Inflammatory macrophage (primary cell): ENCODE measurements at regions not wholly inside any gene's neighbourhood (a gene's known extent, or its start where the extent isn't known, plus 50 kb on each side); places are given as distances from the start of the nearest gene placed in this dataset.

Experiments
- DNase-seq, 2 donors: peaks; one replicate each; pipeline ENCODE4 v3.0.0-alpha.2; 2020 to 2022

DNA sequence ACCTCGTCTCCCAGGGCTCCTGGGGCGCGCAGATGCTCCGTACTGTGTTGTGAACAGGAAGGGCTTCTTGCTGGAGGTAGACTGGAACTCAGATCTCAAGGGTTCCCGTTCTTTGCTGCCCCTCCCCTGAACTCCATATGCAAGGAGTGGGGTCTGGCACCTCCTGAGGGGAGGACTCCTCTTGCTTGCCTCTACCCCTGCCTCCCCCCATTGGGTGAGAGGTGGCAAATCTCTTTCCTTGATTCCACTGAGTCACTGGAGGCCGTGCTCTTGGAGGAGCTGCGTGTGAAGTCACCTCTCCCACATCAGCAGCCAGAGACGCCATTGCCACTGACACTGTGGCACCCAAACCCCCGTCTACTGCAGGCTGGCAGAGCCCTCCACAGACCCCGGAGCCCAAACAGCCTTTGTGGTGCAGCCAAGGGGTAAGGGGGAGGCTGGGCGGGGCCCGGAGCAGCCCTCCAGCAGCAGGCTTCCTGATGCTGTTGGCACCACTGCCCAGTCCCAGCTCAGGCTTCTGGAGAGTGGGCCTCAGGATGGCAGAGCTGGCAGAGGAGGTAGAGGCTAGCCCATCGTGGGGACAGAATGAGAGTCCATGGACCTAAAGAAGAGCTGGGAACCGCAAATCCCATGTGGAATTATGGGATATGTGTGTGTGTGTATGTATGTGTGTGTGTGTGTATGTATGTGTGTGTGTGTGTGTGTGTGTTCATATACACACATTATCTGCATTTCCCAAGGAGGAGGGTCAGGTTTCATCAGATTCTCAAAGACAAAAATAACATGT, 104.9 kb upstream of the RUNX3 start:
- DNase-seq: no peak

DNA sequence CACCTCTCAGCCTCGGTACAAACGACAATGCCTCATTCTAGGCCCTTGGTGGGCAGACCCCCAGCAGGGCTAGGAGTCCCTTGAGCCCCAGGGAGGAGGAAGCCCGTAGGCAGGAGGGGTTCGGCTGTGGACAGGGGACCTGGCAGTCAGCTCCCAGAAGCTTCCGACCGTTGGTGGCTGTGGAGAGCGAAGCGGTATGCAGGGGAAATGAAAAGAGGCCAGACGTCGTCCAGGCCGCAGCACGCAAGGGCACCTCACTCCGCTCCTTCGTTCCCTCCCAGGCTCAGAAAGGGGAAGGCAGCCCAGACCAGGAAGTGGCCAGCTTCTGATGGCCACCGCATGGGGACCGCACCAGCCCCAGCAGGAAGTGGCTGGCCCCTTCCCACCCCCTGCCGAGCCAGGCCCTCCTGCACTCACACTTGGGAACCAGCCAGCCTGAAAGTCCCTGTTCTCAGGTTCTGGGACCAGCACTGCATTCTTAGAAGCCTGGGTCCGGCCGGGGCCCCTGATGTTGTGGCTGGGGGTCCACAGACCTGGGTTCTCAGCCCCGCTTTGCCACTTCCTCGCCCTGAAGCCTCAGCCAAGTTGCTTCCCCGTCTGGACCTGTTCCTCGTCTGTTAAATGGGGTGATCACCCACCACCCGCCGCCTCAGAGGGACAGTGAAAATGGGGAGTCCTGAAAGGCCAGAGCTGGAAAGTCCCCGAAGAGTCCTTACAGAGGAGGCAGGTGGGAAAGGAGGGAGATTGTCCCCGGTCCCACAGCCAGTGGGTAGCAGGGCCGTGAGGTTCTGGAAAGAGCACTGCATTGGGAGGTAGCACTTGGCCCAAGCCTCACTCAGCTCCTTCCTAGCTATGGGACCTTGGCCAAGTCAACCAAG, 104.0 kb upstream of the RUNX3 start:
- DNase-seq: peak; percentile 88 to 92

DNA sequence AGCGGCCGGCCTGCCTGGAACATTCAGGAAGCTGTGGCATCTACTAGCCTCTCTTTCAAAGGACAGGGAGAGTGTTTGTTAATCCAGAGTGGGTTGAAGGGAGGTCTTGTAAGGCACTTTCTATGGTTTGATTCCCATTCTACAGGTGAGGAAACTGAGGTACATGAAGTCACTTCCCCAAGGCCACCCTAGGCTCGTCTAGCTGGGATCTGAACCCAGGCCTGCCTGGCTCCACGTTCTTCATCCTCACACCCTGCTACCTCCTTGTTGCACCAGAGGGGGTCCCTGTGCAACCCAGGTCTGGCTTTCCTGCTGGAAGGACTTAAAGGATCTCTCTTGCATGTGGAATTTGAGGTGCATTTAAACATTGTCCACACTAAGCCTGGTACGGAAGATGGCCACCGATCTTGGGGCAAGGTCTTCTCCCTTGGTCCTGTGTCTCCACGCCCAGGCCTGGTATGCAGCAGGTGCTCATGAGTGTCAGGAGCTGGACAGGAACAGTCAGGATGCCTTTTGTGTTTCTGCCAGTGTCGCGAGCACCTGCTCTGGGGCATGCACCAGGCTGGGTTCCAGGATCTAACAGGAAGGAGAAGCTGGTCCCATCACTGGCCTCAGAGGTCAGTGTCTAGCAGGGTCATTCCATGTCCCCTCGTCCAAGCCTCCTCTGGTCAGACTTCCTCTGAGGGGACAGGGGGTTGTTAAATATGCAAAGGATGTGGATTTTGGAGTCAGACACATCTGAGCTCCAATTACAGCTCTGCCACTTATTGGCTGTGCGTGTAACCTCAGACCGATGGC, 103.2 kb upstream of the RUNX3 start:
- DNase-seq: no peak

DNA sequence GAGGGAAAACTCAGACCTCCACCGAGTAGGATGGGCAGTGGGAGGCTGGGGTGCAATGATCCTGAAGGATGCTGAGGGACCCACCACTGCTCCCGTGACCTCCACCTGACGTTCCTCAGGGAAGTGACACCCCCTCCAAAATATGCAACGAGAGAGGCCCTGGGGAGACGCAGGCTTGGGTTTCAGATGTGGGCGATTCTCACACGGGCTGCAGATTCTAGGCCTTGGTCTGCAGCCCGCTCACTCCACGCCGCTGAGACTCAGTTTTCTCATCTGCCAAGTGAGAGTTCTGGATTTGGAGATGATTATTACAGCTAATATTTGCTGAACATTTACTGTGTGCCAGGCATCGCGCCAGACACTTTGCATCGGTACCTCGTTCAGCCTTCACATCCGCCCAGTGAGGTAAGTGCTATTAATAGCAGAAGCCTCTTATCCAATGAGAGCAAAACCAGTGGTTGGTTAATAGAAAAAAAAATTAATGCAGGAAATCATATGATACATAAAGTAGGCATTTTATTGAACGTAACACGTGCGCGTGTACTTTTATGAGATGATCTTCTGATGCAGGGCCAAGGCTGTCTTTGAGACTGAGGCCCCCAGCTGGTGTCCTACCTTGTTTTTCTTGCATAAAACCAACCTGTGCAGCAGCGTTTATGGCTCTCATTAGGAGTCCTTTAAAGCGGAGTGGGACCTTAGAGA, 102.0 kb upstream of the RUNX3 start:
- DNase-seq: peak in 1 of 2 donors; percentile 50

DNA sequence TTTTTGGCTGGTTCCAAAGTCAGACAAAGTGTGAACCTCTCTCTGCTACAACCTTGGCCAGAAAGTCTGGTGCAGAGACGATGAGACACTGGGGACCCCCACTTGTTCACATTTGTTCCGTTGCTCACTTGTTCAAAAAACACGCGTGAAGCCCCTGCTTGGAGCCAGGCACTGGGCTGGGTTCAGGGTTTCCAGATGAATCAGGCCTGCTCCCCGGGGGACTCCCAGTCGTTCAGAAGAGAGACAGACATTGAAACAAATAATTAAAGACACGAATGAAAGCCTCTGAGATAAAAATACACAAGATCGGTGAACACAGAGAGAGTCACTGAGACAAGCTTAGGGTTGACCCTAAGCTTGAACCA, 101.5 kb upstream of the RUNX3 start:
- no peak for DNase-seq

DNA sequence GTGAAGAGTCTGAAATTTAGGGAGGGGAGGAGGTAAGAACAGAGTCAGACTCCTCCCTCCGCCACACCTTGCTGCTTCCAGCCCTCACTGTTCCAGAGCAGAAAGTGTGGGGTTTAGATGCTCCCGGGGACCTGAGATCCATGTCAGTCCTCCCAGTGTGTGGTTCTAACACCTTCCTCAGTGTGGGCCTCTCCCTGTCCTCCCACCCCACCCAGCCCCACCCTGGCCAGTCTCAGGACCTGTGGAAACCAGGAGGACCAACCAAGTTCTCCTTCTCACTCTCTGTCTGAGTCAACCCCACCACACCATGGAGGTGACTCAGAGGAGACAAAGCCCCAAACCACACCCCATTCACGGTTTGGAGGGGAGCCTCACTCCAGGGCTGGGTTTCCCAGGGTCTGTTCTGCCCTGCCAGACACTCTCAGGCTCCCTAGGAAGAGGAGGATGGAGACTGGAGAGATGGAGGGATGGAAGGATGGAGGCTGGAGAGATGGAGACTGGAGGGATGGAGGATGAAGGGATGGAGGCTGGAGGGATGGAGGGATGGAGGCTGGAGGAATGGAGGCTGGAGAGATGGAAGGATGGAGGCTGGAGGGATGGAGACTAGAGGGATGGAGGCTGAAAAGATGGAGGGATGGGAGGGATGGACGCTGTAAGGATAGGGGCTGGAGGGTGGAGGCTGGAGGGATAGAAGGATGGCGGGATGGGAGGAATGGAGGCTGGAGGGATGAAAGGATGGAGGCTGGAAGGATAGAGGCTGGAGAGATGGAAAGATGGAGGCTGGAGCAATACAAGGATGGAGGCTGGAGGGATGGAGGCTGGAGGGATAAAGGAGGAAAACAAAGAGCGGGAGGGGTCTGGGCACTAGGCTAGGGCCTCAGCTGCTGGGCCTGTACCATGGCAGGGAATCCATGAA, 100.9 kb upstream of the RUNX3 start:
- DNase-seq: peak; percentile 58 to 68

DNA sequence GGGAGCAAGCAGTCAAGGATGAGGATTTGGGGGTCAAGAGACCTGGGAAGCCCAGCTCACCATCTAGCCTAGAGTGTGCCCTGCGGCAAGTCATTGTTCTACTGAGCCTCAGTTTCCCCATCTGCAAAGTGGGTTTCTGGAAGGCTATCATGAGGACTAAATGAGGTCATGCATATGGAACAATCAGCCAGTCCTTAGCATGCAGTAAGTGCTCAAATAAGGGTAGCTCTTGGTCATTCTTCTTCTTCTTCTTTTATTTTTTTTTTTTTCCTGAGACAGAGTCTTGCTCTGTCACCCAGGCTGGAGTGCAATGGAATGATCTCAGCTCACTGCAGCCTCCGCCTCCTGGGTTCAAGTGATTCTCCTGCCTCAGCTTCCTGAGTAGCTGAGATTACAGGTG, 99.9 kb upstream of the RUNX3 start:
- DNase-seq: no peak

DNA sequence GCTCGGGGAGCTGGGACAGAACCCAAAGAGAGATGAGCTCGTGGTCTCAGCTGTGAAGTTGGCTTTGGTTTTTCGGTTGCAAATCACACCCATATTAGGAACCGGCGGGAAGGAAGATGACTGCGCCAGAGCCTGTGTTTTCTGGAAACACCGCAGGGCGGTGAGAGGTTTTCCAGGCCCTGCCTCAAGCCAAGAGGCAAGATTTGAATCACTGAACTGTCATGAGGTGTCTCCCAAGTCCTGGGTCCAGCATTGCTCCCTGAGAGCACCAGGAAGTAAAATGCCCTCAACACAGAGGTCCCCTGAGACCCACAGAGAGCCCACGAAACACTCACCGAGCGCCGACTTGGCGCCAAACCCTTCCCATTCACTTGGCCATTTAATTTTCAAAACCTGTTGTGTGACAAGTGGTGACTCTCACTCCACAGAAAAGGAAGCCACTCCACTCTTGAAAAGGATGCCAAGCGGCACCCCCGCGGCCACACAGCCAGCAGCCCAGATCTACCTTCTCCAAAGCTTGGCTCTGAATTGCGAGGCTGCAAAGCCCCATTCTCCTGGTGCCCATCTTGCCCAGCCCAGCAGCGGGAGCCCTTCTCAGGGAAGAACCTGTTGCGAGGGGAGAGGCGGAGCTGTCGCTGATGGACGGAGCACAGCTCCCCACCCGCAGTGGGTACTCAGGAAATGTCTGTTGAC, 99.0 kb upstream of the RUNX3 start:
- DNase-seq: no peak

DNA sequence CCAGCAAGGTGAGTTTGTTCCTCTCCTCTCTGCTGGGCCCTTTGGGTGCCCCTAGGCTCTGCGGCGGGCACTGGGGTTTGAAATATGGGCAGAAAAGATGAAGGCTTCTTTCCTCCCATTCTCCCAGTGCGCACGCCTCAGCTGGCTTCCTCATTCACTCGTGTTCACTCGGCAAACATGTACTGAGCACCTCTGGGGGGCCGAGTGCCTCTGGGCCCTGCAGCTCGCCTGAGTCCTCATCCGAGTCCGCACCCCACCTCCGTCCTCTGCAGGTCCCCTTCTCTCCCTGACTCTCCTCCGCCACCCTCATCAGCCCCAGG, 98.5 kb upstream of the RUNX3 start:
- DNase-seq: no peak

DNA sequence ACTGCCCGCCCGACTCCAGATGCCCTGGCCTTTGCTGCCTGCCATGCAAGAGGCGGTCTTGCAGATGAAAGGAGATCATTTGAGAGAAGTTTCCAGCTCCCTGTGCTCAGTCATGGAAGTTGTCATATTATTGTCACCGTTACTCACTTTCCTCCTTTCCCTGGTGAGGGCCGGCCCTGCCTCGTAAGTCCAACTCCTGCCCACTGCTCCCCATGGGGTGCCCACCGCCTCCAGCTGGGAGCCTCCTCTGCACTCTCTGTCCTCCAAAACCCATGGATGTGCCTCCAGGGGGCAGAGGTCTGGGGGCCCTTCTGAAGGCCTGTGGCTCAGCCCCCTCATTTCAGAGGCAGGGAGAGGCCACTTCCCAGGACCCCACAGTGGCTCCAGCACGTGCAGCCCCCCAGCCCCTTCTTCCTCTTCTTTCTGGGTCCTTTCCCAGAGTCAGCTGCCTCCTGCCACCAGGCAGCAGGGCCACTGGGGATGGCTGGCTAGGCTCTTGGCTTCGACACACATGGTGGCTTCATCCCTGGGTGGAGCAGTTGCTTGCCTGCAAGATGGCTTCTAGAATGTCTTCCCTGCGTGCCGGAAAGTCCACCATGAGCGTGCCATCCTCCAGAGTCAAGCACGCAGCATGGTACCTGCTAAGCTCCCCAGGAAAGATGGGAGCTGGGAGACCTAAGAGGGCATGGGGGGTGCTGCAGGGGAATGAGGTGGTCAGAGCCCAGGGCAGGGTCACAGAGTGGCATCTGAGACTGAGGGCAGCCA, 97.9 kb upstream of the RUNX3 start:
- DNase-seq: no peak

DNA sequence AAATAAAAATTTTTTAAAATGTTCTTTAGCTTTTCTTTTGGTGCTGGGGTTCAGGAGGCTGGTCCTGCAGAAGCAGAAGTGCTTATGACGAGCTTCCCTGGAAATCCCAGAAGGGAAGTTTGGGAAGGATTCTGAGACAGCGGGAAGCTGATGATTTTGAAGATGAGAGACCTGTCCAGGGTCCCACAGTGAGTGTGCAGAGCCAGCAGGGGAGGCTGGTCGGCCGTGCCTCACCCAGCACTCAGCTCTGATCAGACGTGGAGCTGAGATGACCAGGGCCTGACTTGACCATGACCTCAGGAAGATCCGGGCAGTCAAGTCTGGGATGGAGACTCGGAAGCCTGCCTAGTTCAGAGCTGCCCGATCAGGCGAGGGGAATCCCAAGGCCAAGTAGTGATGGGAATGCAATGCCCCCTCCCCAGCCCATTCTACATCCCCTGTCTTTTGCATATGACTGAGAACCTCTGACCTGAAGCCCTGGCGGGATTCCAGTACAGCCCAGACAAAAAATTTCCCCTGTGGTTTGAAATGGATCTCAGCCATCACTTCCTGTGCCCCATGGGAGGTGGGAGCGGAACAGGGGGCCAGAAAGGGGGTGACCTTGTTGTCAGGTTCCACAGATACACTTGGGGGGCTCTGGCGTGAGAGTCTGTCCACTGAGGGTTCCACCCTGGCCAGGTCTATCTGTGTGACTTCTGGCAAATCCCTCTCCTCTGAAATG, 96.8 kb upstream of the RUNX3 start:
- no peak for DNase-seq

DNA sequence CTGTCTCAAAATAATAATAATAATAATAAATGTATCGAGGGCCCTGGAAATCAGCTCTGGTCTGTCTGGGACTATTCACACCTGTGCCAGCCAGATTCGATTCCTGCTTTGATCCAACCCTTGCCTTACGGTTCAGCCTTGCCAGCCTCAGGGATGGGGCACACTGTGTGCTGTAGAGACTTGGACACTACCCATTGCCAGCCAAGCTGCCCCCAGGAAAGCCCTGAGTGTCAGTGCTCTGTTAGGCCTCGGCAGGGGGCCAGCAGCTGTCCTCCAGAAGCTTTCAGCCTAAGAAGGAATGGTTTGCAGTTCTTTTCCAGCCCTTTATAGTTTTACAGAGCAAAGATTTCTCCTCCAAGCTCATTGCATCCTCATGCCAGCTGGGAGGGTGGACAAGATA, 96.2 kb upstream of the RUNX3 start:
- DNase-seq: no peak

DNA sequence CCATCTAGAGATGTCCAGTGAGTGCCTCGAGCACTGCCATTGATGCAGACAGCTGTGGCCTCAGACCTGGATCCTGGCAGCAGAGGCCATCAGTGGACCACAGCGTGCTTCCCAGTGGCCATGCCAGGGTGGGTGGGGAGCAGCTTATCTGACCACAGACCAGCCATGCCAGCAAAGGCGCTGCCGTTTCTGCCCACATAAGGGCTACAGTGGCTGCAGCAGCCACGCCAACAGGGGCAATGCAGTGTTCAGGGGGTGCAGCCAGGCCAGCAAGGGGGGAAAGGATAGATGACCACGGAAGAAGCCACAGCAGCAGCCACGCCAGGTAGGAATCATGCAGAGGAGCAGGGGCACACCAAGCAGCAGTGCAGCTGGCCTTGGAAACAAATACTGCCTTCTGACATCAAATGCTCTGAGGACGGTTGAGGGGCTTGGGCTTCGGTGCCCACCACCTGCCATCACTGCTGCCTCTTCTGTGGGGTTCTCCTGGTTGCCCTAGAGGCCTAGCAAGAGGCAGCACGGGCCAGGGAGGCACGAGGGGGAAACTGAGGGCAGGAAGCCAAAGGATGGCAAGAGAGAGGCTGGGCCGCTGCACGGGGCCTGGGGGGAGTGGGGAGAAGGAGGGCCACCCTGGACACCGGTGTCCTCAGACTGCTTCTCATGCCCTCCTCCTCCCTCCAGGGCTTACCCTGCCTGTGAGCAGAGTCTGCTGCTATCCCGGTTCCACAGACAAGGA, 94.7 kb upstream of the RUNX3 start:
- no peak for DNase-seq

DNA sequence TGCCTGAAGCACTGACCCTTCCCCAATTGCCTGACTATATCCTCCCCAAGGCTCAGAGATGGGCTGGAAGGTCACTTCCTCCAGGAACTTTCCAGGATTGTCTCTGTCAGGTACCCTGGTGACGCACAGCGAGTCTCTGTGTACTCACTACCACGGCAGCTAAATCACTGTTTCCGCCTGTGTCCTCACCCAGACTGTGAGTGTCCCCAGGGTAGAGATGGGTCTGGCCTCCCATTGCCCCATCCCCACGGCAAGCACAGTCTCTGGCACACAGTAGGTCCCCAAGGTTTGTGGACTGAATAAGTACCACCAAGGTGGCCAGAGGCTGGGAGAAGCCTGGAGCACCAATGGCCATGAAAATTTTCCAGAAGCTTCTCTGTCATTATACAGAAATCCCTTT, 93.8 kb upstream of the RUNX3 start:
- DNase-seq: no peak

DNA sequence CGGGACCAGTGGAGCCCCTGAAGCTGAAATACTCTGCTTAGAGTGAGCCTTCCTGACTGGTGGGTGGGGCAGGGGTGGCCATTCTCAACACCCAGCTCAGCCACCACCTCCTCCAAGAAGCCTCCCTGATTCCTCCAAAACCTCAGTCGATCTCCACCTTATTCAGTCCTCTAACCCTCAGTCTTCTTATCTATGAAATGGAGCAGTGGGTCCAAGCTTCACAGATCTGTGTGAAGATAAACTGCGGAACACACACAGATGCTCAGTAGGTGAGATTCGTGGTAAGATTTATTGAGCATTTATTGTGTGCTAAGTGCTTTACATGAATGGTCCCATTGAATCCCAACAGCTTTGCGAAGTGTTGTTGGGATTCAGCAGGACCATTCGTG, 93.1 kb upstream of the RUNX3 start:
- DNase-seq: no peak

DNA sequence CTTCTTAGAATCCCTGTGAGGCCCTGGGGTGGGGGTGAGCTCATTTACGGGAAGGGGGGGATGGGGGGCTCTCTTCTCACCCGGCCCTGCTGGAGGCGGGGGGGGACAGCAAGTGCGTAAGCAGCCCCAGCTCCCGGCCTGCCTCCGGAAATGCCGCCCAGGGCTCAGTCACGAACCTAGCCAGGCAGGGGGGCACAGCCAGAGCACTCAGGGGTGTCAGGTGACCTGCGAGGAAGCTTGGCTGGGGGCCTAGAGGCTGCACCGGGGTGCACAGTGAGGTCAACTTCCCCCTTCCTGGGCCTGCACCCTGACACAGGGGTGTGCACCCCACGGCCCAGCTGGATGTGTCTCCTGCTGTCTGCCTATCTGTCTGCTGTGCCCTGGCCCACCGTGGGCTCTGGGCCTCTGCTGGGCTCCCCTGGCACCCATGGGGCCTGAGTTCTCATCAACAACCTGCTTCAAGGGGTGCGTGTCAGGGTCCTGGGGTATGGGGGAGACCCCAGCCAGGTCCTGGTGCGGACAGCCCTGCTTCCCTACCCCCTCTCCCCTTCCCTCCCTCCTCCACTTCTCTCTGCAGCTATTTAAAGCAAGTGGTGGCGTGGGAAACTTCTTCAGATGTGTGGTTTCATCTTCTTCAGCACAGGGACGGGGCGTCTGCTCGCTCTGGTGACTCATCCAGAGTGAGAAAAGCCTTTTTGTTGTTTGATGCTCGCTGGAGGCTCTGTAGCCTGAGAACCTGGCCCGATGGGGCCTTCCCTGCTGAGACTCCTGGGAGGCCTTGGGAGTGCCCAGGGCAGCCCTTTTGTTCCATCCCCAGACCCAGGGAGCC, 92.5 kb upstream of the RUNX3 start:
- peak; percentile 90 to 99 for DNase-seq

DNA sequence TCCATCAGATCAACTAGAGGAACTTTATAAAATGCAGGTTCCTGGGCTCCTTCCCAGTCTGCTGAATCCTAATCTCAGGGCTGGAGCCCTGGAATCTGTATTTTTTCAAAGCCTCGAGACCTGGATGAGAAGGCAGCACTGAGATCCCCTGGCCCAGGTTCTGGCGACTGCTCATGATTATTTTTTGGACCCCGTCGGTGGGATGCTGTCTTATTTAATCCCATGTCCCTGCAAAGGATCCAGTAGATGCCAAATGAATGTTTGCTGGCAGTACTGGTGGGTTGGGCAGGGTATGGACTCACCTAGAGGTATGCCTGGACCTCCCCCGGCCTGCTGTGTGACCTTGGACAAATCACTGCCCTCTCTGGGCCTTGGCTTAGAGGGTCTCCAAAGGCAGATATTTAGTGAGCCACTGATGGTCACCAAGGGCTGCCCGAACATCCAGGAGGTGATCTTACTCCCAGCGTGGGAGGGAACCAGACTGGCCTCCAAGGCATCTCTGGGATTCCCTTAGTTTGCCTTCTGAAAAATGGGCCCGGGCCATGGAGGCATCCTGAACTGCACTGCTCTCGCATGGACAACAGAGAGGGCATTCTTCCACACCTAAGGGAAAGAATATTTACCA, 91.6 kb upstream of the RUNX3 start:
- no peak for DNase-seq
